Muscle of arm (tissue), 1 donor: ENCODE measurements at regions not wholly inside any gene's neighbourhood (a gene's known extent, or its start where the extent isn't known, plus 50 kb on each side); places are given as distances from the start of the nearest gene placed in this dataset.

ENCODE experiments used
- DNase-seq: peaks from one replicate; pipeline ENCODE4 v3.0.0-alpha.2; 2013

DNA sequence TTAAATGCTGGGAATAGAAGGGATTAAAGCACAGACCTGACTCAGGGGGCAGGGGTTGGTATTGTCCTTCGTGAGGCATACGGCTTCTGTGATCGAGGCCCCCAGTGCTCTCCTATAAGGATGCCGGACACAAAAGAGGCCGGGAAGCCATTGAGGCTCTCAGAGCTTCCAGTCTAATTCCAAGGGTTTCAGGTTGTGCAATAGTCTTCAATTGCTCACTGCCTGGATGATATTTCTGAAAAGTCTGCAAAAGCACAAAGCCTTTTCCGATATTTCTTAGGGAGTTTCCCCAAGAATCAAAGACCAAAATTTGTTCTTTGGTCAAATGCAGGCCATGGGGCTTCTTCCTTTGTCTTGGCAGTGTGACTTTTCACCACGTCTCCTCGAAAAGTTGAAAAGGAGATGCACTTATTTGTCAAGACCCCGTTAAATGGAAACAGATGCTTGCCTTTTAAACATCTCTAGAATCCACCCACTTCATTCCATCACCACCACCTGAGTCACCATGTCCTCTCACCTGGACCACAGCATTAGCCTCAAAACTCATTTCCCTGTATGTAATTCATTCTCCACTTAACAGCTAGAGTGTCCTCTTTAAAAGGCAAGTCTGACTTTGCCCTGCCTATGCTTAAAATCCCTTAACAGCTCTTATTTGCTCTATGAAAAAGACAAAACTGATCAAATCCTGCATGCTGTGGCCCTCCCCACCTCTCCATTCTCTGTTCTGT, 134.8 kb upstream of the NAMPT start:
- no peak for DNase-seq

DNA sequence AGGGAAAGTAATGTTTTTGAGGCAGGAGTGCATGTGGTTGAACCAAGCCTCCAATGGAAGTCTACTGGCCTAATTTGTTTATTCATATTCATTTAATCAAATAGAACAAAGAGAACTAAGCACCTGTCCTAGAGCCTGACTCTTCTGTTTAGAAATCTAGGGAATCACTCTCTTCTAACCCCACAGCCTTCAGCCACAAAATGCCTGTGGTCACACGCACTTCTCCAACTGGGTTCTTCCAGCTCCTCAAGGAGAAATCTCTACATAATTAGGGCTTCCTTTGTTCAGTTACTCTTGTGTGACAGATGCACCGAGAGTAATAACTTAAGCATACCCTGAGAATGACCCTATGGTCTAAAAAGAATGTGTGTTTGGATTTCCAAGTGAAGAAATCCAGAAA, 133.7 kb upstream of the NAMPT start:
- DNase-seq = no peak

DNA sequence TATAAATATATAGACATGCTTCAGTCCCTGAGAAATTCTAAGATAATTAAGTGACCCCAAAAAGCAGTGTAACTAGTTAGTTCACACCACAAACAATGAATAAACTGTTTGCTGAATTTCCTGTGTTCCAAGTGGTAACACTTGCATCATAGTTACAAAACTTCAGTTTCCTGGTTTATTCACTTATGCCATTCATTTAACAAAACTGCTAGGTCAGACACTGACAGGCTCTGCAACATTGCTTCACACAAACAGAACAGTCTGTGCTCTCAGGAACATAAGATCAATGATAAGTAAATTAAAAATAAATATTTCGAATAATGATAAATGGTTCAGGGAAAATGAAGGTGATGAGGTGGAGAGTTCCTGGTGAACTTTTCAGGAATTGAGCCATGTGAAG, 133.3 kb upstream of the NAMPT start:
- no peak for DNase-seq

DNA sequence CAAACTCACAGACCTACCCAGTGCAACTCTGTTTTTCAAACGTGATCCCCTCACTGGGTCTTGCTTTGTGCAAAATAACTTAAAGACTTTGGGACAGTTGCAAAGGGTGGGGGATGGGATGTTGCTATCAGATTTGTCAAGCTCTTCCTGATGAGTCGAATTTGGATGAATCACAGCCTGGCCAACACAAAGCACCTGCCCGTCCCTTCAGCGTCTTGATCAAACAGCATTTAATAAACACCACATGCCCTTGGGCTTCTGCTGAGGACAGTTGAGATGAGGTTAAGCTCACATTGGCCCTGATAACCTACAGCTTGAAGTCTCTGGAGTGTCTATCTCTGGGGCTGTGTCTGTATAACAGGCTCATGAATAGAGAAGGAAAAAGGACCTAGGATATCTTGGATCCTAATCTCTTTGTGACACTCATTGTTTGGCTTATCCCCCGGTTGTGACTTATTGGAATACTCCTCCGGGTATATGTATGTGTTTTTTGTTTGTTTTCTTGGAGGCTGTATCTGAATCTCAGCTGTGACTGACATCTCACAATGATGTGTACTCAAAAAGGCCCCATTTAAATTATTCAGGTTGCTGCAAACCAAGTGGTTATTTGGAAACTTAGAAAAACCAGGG, 132.6 kb upstream of the NAMPT start:
- DNase-seq = no peak

DNA sequence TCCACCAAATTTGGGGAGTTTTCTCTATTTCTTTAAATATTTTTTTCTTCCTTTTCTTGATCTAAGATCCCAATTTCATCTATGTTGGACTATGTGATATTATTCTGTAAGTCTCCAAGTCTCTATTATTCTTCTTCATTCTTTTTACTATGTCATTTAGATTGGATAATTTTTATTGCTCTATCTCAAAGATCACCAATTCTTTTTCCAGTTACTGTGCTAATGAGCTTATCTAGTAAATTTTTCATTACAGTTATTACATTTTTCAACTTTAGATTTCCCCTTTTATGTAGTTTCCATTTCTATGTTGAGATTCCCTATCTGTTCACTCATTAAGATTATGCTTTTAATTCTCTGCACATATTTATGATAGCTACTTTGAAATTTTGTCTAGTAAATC, 131.6 kb upstream of the NAMPT start:
- DNase-seq = no peak

DNA sequence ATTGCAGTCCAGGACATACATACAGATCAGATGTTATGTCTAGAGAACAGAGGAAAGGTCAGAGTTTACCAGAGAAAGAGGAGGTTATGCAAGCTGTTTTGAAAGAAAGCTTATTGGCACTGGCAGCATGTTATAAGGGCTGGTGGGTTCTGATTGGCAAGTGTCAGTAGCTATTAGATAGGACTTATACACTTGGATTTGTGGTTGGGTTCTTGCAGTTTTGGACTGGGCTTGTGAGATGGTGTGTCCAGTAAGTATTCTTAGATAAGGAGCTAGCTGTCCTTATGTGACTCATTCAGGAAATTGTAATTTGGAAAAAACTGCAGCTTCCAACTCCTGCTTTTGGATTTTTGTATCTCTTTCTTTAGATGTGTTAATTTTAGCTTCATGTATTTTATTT, 130.7 kb upstream of the NAMPT start:
- DNase-seq = no peak

DNA sequence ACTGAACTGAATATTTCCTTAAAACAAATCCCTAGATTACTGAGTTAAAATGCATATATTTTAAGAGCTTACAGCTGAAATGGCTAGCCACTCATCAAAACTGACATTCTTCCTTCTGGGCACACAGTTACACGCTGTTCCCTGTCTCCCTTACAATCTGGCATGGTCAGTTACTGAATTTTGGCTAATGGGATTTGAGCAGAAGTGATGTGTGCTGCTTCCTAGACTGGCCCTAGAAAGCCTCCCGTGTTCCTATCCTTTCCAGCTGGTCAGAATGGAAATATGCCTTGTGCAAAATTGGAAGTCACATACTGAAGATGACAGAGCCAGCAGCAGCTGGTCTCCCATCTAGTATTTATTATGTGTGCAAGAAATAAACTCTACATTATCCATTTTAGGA, 128.7 kb upstream of the NAMPT start:
- no peak for DNase-seq

DNA sequence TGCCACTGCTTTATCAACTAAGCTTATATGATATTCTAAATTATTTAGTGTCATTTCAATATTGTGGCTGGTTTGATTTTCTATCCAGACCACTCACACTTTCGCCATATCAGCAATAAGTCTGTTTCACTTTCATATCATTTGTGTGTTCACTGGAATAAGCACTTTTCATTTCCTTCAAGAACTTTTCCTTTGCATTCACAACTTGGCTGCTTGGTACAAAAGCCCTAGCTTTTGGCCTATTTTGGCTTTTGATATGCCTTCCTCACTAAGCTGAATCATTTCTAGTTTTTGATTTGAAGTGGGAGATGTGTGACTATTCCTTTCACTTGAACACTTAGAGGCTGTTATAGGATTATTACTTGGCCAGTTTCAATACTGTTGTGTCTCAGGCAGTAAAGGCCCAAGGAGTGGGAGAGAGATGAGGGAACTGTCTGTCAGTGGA, 120.9 kb upstream of the NAMPT start:
- DNase-seq = no peak

DNA sequence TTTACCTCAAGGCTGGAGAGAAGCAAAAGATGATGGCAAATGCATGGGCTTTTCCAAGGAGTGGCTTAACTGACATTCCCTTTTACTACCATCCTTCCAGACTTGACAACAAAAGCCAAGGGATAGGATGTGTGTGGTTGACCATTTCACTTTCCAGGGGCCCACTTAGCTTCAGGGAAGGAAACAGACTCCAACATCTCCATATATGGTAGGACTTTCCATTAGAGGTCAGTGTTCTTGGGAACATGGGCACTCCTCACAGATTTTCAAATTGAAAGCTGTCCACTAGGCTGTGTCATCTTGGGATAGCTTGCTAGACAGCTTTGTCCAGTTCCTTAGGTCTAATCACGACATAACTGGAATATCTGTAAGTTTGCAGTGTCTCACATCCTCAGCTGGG, 118.1 kb upstream of the NAMPT start:
- no peak for DNase-seq

DNA sequence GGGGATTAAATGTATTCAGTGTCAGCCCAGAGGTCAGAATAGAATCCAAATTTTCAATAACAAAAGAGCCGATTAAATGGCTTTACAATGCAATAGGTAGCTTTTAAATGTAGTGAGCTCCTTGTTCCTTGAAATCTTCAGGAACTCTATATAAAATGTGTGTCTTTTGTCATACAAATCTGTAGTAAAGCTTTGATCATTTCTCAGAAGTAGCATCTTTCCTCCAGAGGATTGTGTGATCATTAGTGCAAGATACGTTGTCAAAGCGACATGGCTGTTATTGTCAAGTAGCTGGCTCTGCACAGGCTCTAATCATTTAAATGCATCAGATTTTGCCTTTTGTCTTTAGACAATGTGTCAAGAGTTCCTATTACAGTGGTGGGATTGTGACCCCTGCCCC, 116.1 kb upstream of the NAMPT start:
- no peak for DNase-seq

DNA sequence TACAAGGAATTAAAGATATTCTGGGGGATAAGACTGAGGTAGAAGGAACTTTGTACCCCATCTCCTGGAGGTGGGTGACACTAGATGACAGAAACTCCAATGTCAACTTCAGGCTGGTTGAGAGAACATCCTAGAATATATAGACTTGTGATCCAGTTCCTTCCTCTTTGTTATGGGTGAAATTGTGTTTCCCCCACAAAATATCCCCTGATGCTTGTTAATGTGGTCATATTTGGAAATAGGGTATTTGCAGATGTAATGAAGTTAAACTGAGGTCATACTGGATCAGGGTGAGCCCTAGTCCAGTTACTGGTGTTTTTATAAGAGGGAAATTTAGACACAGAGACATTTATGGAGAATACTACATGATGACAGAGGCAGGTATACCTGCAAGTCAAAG, 114.0 kb upstream of the NAMPT start:
- no peak for DNase-seq

DNA sequence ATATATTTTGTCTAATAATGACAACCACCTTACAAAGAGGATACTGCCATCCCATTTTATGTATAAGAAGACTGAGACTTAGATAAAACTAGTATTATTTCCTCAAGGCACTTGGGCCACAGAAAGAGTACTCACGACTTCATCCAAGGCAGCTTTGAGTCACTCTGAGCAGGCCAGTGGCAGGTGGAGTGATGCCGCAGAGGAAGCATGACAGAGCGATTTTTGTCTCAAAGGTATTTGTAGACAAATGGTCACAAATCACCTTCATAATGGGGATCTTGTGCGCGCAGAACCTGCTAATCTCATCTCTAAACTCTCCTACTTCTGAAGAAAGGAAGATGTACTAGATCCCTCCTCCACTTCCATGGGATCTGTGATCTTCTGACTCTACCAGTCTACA, 113.2 kb upstream of the NAMPT start:
- no peak for DNase-seq

DNA sequence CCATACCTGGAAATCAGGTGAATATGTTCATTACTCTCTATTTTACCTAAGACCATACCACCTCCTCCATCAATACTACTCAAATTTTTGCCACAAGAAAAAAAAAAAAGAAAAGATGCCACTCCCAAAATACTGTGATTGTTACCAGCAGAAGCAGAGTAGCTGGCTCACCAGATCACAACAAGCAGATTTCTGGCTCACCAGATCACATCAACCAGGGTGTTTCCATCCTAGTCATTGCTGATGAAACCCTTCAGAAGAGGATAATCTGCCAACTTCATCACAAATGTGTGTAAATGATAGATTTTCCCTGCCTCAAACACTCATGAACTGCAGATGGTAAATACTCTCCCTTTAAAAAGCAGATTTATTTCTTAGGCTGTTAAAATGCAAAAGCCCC, 109.7 kb upstream of the NAMPT start:
- no peak for DNase-seq

DNA sequence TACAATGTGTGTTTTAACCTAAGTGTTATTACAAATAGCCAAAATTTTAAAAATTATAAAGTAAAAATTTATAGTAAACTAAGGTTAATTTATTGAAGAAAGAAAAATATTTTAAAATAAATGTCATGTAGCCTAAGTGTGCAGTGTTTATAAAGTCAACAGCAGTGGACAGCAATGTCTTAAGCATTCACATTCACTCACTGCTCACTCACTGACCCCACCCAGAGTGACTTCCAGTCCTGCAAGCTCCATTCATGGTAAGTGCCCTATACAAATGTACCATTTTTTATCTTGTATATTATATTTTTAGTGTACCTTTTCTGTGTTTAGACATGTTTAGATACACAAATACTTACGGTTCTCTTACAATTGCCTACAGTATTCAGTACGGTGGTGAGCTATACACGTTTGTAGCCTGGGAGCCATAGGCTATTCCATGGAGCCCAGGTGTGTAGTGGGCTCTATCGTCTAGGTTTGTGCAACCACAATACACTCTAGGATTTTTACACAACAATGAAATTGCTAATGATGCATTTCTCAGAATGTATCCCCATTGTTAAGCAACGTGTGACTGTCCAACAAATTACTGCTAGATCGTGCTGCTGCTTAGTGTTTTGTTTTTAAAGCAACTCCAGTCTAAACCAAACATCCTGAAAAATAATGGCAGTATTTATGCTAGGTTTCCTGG, 108.9 kb upstream of the NAMPT start:
- no peak for DNase-seq

DNA sequence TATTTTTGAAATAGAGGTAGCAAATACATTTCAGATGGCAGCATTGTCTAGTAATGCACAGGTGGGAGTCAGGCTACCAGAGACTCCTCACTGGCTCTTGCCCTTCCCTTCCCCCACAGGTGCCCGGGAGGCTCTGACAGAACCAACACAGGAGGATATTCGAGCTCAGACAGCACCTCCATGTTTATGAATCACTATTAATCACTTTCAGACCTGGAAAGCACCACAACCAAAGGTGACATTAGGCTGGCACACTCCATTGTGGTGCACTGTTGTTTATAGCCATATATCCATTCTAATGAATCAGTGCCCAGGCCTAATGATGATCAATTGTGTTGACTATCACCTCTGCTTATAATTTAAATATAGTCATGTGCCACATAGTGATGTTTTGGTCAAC, 107.8 kb upstream of the NAMPT start:
- no peak for DNase-seq

DNA sequence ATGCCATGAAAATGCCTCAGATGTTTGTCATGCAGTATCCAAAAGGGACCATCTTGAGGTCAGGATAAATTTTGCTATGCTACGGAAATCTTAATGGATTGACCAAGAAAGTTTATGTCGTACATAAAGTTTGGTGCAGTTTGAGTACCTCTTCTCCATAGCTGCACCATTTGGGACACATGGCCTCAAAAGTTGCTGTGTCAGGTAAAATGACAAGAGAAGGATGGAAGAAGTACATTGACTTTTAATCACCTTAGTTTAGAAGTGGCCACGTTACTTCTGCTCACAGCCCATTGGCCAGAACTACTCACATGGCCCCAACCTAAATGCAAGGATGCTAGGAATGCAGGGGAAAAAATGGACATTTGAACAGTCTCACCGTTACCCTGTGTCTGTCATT, 107.4 kb upstream of the NAMPT start:
- no peak for DNase-seq

DNA sequence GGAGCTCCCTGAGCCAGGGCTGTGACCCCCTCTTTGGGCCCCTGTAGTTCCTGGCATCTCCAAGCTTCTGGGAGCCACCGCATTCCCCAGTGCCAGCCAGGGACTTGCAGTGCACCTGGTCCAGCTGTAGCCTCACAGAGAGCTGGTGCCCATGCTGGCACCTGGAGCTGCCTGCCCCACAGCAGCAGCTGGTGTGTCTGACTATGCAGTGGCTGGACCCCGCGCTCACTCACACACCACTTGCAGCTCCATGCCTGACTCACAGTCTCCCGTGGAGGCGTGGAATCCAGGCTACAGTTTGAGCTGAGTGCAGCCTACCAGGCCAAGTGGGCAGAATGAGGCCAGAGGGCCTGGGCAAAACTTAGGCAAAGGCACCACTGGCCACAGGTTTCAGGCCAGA, 102.2 kb upstream of the NAMPT start:
- DNase-seq = no peak

DNA sequence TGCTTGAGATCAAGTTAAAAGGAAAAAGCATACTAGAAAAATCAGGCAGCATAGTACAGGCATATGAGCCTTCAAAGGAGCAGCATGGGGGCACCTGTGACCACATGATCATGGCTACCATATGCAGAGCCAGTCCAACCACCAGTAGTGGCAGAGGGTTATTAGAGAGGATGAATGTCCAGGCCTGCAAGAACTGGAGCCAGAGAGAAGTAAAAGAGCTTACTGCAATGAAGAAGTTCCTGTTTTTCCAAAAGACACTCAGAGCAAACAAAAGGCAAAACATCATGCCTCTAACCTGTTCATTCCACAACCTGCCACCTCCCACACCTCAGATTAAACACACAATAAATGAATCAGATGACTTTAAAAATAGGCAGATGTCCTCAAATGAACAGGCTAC, 99.6 kb upstream of the NAMPT start:
- DNase-seq = no peak

DNA sequence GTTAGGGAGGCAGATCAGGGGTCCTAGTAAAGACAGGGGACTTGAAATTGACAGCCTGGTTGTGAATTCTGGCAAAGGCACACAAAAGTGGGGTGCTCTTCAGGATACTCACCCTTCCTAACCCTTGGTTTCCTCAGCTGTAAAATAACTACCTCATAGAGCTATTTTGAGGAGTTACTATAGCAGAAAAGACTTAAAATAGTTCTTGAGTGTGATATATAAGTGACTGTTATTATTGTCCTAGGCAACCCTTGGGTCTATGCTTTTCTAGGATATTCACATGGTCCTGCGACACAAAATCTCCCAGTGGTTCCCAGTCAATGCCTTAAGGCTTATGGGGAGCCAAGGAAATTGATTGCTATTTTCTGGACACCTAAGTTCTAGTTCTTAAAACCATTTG, 98.1 kb upstream of the NAMPT start:
- DNase-seq = no peak

DNA sequence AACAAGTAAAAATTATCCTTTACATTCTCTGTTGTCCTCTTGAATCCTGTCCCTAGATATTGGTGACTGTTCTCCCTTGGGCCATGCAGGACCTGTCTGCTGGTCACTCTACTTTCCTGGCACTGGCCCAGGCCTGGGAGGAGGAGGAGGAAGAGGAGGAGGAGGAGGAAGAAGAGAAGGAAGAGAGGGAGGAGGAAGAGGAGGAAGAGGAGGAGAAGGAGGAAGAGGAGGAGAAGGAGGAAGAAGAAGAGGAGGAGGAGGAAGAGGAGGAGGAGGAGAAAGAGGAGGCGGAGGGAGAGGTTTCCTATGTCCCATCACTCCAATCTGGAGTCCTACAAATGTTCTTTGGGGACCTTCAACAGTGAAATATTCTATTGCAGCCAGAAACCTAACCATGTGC, 97.3 kb upstream of the NAMPT start:
- DNase-seq = no peak

DNA sequence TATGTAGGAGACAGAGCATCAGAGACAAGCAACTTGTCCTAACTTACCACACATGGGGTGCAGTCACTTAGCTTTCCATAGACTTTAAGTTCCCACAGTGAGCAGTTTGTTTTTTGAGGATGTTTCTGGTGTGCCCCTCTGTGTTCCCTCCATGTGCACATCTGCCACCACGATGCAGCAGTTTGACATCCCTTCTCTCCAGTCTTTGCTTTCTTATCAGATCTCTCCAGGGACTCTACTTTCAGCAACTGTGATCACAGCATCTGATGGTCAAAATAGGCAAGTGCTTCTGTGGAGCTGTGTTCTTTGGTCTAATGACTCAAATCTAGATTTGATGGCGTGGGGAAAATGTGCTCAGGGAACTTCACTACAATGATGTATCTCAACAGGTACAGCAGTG, 96.5 kb upstream of the NAMPT start:
- no peak for DNase-seq

DNA sequence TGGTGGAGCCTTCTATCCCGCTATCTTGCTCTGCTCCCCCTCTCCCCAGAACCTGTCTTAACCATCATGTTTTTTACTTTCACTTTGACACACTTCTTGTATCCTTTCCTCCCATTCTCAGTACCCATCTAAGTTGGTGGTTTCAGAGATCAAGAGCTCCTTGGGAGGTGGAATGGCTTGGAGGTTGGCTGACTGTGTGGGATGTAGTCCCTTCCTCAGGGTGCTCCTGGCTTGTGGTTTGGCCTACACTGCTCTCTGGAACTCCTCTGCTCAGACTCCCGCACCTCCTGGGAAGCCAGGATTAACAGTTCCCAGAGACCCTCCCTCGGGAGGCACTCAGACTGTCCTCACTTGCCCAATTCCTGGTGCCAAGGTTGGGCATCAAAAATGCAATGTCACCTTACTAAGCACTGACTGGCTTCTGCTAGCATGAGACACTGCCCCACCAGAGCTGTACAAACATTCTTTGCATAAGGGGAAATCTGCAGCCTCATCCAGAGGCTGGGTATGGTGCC, 93.1 kb upstream of the NAMPT start:
- no peak for DNase-seq
